Stimulated activated CD4-positive, alpha-beta T cell treated with anti-CD3 and anti-CD28 coated beads, TNF-alpha, amount 100 ng/mL, for 4 hours (primary cell): ENCODE measurements at regions not wholly inside any gene's neighbourhood (a gene's known extent, or its start where the extent isn't known, plus 50 kb on each side); places are given as distances from the start of the nearest gene placed in this dataset.
"Not testable (repeated sequence)": the region's sequence is repeated elsewhere in the genome, so short reads cannot be mapped to it uniquely, and the experiment has no call there.

ENCODE experiments used
- DNase-seq, 3 experiments: peaks; one replicate each; pipeline ENCODE4 v3.0.0-alpha.2; 2020; ENCODE audit warnings: low read depth in 3 of 3

DNA sequence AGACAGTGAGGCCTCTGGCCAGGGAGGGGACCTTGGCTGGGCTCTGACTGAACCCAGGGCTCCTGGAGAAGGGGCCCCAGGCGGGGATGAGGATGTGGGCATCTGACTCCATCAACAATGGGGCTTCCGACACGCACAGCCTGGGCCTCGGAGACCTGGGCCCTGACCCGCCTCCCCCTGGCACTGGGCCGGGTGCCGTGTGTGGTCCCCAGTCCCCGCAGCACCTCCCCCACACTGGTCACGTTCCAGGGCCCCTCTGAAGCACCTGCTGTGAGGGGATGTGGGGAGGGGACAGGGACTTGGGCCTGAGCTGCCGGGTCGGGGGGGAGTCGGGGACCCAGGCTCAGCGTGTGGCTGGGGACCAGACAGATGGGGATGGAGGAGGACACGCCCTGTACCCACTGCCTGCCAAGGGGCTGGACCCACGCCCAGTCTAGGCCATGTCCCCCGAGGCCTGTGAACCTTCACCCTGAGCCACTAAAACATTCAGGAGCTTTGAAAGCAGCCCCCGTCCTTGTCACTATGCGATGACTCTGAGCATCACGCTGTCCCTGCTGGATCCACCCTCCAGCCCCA is 165.8 kb downstream of the TMEM121 start:
- not testable (repeated sequence) for DNase-seq

DNA sequence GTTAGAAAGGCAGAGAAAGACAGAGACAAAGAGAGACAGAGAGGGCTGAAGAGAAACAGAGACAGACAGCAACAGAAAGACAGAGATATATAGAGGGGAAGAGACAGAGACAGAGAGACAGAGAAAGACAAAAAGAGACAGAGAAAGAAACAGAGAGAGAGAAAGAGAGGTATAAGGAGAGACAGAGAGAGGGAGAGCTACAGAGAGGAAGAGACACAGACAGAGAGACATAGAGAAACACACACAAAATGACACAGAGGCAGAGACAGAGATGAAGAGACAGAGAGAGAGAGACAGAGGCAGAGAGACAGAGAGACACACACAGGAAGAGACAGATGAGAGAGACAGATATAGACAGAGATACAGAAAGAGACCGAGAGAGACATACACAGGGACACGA is 168.6 kb downstream of the TMEM121 start:
- no peak for DNase-seq

DNA sequence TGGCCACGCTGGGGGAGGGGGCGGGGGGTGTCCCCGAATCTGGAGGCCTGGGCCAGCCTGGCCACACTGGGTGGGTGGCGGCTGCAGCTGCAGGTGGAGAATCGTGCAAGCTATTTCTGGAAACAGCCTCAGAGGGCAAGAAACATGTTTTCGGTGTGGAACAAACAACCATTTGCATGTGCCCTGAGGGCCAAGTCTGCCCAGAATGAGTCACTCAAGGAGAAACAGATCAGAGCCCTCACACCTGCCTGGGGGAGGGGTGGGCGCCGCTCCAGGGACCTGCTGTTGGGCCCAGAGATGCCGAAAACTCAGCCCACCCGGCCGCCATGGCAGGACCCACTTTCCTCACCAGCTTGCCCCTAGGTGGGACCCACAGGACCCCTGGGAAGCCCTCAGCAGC is 170.0 kb downstream of the TMEM121 start:
- not testable (repeated sequence) for DNase-seq

DNA sequence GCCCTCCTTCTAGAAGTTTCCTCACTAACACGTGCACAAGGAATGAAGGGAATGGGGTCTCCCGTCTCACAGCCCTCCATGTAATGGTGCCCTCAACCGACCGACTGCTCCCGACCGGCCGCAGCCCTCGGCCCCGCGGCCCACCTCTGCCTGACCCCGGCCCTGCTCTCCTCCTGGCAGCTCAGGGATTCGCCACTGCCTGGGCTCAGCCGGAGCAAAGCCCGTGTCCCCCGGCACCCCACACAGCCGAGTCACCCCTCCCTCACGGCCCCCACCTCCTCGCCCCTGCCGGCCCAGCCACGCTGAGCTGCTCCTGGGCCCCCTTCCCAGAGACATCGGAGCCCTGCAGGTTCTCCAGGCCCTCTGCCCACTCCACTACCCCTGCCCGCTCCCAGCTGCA is 171.0 kb downstream of the TMEM121 start:
- not testable (repeated sequence) for DNase-seq

DNA sequence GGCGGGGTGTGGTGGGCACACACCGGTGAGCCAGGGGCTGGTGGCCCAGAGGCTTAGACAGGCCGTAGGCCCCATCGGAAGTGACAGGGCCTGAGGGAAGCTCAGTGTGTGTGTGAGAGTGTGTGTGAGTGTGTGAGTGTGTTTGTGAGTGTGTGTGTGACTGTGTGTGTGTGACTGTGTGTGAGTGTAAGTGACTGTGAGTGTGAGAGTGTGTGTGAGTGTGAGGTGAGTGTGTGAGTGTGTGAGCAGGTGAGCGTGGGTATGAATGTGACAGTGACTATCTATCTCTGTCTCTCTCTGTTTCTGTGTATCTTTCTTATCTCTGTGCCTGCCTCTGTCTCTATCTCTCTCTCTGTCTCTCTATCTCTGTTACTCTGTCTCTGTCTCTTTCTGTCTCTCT is 171.6 kb downstream of the TMEM121 start:
- not testable (repeated sequence) for DNase-seq

DNA sequence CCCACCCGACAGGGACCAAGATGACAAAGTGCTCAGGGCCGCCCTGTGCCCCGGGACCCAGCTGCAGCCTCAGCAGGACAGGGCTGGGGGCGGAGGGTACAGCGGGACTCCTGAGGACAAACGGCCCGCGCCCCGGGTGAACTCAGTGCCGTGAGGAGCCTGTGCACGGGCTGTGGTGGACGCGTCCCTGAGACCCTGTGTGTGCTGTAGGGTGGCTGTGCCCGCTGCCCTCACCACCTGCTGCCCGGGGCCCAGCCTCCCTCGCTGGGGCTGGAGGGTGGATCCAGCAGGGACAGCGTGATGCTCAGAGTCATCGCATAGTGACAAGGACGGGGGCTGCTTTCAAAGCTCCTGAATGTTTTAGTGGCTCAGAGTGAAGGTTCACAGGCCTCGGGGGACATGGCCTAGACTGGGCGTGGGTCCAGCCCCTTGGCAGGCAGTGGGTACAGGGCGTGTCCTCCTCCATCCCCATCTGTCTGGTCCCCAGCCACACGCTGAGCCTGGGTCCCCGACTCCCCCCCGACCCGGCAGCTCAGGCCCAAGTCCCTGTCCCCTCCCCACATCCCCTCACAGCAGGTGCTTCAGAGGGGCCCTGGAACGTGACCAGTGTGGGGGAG is 172.7 kb downstream of the TMEM121 start:
- not testable (repeated sequence) for DNase-seq

DNA sequence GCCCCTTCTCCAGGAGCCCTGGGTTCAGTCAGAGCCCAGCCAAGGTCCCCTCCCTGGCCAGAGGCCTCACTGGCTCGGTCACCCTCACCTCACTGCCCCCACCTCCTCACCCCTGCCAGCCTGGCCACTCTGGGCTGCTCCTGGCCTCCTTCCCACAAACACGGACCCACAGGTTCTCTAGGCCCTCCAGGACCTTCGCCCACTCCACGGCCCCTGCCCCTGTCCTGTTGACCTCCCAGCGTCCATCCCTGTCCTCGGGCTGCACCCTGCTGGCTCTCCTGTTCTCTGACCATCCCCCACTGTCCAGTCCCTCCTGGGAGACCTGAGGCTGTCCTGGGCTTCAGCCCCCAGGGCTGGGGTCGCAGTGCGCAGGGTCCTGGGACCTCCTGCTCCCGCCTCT is 173.3 kb downstream of the TMEM121 start:
- not testable (repeated sequence) for DNase-seq

DNA sequence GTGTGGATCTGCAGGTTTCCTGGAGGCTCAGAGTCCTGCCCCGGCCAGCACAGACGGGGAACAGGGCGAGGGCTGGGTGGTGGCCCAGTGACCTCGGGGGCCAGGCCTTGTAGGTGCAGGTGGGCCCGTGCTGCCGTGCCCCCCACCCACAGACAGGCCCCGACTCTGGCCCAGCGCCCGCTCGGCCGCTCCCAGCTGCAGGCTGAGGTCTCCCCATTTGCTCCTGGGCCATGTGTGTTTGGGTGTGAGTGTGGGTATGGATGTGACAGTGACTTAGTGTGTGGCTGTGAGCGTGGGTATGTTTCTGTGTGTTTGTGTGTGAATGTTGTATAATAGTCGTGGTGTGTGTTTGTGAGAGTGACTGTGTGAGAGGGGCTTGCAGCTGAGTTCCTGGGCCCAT is 173.8 kb downstream of the TMEM121 start:
- DNase-seq, result not testable (repeated sequence)

DNA sequence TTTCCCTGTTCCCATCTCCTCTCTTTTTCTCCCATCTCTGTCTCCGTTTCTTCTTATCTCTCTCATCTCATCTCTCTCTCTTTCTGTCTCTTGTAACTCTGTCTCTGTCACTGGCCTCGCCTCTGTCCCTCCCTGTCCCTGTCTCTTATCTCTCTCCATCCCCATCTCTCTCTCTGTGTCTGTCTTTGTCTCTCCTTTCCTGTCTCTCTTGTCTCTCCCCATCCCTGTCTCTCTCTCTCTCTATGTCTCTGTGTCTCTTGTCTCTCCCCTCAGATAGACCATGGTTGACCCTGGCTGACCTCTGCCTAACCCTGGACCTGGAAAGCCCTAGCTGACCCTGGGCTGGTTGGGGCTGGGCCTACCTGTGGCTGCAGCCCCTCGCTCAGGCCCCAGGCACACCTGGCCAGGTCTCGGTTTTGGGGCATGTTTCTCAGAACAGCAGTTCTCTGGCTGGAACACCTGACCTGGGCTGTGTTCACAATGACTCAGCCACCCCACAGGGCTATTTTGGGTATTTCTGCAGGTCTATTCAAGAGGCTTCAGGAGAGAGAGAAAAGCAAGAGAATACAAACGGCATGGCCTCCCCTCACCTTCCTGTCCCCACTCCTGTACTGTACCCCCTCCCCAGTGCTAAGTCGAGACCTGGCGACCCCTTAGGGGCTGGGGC is 174.4 kb downstream of the TMEM121 start:
- DNase-seq, result no peak

DNA sequence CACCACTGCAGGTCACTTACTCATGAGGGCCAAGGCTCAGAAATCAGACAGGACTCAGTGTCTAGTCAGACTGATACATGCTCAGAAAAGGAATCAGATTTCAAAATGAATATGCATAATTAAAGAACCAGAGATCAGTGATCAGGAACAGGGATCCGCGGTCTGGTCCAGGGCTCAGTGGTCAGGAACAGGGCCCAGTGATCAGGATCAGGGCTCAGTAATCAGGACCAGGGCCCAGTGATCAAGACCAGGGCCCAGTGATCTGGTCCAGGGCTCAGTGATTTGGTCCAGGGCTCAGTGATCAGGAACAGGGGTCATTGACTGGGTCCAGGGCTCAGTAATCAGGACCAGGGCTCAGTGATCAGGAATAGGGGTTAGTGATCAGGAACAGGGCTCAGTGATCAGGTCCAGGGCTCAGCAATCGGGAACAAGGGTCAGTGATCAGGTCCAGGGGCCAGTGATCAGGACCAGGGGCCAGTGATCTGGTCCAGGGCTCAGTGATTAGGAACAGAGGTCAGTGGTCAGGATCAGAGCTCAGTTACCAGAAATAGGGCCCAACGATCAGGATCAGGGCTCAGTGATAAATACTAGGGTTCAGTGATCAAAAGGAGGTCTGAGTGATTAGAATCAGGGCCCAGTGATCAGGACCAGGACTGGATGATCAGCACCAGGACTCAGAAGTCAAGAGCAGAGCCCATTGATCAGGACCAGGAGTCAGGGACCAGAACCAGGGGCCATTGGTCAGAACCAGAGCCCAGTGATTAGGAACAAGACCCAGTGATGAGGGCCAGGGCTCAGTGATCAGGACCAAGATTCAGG is 175.3 kb downstream of the TMEM121 start:
- no peak for DNase-seq

DNA sequence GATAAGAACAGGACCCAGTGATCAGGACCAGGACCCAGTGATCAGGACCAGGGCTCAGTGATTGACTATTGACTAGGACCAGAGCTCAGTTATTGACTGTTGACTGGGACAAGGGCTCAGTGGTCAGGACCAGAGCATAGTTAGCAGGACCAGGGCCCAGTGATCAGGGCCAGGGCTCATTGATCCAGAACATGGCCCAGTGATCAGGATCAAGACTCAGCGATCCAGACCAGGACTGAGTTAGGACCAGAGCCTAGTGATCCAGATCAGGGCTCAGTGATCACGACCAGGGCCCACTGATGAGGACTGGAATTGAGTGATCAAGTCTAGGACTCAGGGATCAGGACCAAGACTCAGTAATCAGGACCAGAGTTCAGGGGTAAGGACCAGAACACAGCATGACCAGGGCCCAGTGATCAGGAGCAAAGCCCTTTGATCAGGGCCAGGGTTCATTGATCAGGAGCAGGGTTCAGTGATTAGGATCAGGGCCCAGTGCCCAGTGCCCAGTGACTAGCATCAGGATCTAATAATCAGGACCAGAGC is 176.0 kb downstream of the TMEM121 start:
- DNase-seq, result no peak

DNA sequence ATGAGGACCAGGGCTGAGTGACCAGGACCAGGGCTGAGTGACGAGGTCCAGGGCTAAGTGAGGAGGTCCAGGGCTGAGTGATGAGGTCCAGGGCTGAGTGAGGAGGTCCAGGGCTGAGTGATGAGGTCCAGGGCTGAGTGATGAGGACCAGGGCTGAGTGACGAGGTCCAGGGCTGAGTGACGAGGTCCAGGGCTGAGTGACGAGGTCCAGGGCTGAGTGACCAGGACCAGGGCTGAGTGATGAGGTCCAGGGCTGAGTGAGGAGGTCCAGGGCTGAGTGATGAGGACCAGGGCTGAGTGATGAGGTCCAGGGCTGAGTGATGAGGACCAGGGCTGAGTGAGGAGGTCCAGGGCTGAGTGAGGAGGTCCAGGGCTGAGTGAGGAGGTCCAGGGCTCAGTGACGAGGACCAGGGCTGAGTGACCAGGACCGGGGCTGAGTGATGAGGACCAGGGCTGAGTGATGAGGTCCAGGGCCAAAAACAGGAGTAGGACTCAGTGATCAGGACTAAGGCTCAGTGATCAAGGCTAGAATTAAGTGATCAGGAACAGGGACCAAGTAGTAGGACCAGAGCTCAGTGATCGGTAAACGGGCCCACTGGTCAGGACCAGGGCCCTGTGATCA is 176.8 kb downstream of the TMEM121 start:
- DNase-seq, result not testable (repeated sequence)

DNA sequence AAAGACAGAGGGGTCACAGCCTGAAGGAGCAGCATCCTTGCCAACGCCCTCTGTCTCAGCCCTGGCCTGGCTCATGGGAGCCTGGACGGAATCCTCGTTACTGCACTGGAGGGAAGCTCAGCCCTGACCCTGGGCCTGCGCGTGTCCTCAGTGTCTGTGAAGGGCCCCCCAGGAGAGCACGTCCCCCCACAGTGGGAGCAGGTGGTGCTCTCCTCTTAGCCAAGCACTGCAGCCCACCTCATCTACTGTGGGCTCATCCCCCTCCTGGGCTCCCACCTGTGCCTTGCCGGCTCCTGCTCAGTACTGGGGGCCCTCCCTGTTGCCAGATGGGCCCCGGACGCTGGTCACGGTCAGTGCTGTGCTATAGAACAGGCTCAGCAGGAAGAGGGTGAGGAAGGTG is 177.7 kb downstream of the TMEM121 start:
- not testable (repeated sequence) for DNase-seq

DNA sequence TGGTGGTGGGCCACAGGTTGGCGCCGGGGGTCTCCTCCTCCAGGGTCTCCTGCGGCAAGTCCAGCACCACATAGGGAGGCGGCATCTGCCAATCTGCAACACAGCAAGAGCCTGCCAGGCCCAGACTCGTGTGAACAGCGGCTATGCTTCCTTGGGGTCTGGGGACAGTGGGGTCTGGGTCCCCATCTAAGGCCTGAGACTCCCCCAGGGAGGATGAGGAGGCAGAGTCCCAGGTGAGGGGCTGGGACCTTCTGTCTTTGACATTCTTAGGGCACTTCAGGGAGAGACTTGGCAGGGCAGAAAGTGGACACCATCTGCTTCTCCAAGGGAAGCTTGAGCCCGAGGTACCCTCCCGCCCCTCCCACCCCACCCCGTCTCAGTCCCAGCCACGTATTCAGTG is 178.1 kb downstream of the TMEM121 start:
- DNase-seq, result not testable (repeated sequence)

DNA sequence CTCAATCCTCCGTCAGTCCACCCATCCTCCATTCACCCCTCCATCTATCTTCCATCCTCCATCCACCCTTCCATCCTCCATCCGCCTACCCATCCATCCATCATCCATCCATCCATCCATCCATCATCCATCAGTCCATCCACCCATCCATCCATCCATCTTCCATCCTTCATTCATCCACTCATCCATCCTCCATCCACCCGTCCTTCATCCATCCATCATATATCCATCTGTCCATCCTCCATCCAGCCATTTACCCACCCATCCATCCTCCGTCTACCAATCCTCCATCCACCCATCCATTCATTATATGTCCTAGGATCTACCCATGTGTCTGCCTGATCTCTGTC is 179.1 kb downstream of the TMEM121 start:
- not testable (repeated sequence) for DNase-seq

DNA sequence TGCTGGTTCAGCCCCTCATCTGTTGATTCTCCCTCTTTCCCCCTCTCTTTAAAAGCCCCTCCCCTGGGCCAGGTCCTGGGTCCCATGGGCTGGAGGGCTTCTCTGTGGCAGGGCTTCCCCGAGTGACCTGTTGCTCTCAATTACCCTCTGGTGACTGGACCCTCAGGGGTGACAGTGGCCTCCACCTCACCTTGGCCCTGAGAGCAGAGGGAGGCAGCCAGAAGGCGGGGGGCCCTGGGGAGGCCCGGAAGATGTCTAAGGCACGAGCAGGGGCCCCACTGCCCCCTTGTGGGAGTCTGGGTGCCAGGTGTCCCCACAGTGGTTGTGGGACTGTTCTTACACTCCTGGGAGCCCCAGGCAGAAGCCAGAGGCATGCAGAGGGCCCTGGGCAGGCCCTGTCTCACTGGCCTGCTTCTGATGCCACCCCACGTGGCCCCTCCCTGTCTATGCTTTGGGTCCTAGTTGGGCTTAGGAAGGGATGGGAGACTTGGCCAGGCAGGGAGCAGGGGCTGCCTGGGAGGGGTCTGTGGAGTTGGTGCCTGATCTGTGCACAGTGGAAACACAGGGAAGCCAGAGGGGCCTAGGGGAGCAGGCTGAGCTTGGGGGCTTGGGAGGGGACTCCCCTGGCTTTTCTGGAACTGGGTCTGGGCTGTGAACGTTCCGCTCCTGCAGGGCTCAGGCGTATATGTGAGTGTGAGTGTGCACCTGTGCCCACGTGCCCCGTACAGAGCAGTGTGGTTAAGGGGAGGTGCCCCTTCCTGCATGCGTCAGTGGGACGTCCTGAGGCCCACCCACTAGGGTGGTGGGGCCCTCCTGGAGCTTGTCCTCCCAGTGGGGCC is 179.7 kb downstream of the TMEM121 start:
- not testable (repeated sequence) for DNase-seq

DNA sequence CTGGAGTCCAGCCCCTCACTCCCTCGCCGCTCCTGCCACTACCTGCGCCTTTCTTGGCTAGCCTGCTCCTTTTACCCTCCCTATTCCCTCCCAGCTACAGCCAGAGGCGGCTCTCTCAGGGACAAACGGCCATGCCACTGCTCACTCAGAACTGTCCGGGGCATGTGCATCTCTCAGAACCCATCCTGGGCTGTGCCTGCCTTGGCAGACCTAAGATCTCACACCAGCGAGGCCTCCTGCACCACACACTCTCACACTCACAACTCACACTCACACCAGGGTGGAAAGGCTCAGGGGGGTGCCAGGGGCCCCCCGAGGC is 180.3 kb downstream of the TMEM121 start:
- not testable (repeated sequence) for DNase-seq

DNA sequence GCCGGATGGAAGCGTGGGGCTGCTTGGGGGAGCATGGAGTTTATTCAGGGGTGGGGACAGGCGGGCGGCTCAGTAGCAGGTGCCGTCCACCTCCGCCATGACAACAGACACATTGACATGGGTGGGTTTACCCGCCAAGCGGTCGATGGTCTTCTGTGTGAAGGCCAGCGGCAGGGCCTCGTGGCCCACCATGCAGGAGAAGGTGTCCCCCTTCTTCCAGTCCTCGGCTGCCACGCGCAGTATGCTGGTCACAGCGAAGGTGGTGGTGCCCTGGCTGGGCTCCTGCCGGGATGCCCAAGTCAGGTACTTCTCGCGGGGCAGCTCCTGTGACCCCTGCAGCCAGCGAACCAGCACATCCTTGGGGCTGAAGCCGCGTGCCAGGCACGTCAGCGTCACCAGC is 180.7 kb downstream of the TMEM121 start:
- DNase-seq, result not testable (repeated sequence)

DNA sequence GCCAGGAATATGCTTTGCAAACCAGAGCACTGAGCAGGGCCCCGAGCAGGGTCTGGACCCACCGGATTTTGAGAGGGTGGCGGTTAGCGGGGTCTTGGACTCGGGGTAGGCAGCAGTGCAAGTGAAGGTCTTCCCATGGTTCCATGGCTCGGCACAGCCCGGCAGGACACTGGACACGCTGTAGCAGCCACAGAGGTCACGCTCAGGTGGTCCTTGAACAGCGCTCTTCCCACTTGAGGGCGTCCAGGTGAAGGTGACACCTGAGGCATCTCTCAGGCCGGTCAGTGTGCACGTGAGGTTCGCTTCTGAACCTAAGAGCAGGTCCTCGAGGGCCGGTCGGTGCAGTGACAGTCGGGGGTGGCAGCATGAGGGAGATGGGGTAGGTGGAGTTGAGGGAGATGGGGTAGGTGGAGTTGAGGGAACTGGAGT is 181.4 kb downstream of the TMEM121 start:
- not testable (repeated sequence) for DNase-seq

DNA sequence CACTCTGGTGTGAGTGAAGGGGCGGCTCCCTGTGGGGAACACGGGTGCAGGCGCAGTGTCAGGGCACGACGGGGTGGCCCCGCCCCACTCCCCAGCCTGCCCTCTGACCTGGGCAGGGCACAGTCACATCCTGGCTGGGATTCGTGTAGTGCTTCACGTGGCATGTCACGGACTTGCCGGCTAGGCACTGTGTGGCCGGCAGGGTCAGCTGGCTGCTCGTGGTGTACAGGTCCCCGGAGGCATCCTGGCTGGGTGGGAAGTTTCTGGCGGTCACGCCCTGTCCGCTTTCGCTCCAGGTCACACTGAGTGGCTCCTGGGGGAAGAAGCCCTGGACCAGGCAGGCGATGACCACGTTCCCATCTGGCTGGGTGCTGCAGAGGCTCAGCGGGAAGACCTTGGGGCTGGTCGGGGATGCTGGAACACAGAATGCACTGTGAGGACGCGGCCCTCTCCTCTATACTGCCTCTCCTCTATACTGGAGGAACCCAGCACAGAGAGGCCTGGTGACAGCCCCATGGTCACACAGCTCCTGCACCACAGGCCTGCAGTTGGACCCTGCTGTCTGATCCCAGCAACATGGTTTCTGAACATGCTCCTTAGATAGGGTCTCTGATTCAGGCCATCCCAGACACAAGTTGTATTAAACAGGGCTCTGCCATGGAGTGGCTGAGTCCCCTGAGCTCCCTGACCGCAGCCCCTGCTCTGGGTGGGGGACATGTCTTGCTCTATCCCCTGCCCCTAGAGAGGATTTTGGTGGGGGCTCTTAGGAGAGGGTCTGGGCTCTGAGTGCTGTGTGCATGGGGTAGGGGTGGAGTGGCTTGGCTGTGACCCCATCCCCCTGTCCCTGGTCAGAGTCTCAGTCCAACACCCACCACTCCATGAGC is 182.1 kb downstream of the TMEM121 start:
- DNase-seq, result not testable (repeated sequence)
